H1 (cell line): ENCODE measurements at regions not wholly inside any gene's neighbourhood (a gene's known extent, or its start where the extent isn't known, plus 50 kb on each side); places are given as distances from the start of the nearest gene placed in this dataset.

Experiments
- CTCF ChIA-PET: fragments of 300-600 bp; sonication (Branson Sonifier 250); formaldehyde crosslinking; loops from one replicate; lab custom pipeline; 2021; ENCODE audit not compliant: partially characterized antibody; lab: Charles Lee
- POLR2A ChIA-PET: fragments of 300-600 bp; sonication (Branson Sonifier 250); formaldehyde crosslinking; loops from one replicate; lab custom pipeline; 2021; ENCODE audit warnings: inconsistent platforms; ENCODE audit not compliant: partially characterized antibody; lab: Charles Lee
- DNase-seq, 2 experiments: peaks; one replicate each; pipeline versions ENCODE4 v3.0.0 to v3.0.0-alpha.2; 2010 to 2022; ENCODE audit warnings: low spot score in 2 of 2, low read depth in 1 of 2, mixed read lengths in 1 of 2
- FAIRE-seq: peaks from 2 replicates; lab custom pipeline; 2011; peaks lifted over from hg19 to GRCh38; lab: Jason Lieb, UNC
- H2AFZ ChIP-seq: 2 replicates; pipeline ENCODE4 v1.8.1; 2012; ENCODE audit warnings: low read length, inconsistent platforms
- H2AK5ac ChIP-seq: 2 replicates; pipeline ENCODE4 v1.6.1; 2013; ENCODE audit warnings: low read depth, low read length
- H2BK120ac ChIP-seq: replicated peaks from 2 replicates; pipeline ENCODE3; 2013; ENCODE audit warnings: low read depth, low read length, inconsistent platforms
- H2BK12ac ChIP-seq: 2 replicates; pipeline ENCODE4 v1.6.1; 2013; ENCODE audit warnings: low read depth, low read length
- H2BK15ac ChIP-seq: 2 replicates; pipeline ENCODE4 v1.6.1; 2013; ENCODE audit warnings: low read length
- H2BK20ac ChIP-seq: 2 replicates; pipeline ENCODE4 v1.6.1; 2013; ENCODE audit warnings: low read length
- H2BK5ac ChIP-seq: 2 replicates; pipeline ENCODE4 v1.6.1; 2013; ENCODE audit warnings: low read depth, low read length
- H3K14ac ChIP-seq: 2 replicates; pipeline ENCODE4 v1.6.1; 2013; ENCODE audit warnings: inconsistent platforms; ENCODE audit not compliant: insufficient read length
- H3K18ac ChIP-seq: 2 replicates; pipeline ENCODE4 v1.6.1; 2013; ENCODE audit warnings: low read length; ENCODE audit errors: extremely low read depth
- H3K23ac ChIP-seq: 2 replicates; pipeline ENCODE4 v1.6.1; 2013; ENCODE audit warnings: inconsistent platforms; ENCODE audit not compliant: insufficient read length
- H3K23me2 ChIP-seq: 2 replicates; pipeline ENCODE4 v1.6.1; 2013; ENCODE audit warnings: low read depth, low read length
- H3K27ac ChIP-seq: 2 replicates; pipeline ENCODE4 v1.6.1; 2011; ENCODE audit warnings: low read depth, low read length, inconsistent platforms
- H3K27me3 ChIP-seq, 4 experiments: replicated peaks in 1 of 4; 1 replicate in 1 of 4; 2 replicates in 3 of 4; pipeline versions ENCODE4 v1.6.1 to v1.8.1; 2011 to 2013; ENCODE audit warnings: low read length in 3 of 4, mild to moderate bottlenecking in 3 of 4, inconsistent platforms in 2 of 4, mixed read lengths in 2 of 4, moderate library complexity in 1 of 4; ENCODE audit not compliant: control insufficient read depth in 3 of 4, insufficient read depth in 3 of 4; ENCODE audit errors: extremely low read depth in 1 of 4
- H3K36me3 ChIP-seq, 4 experiments: 2 replicates each; pipeline versions ENCODE4 v1.6.1 to v1.8.1; 2011 to 2013; ENCODE audit warnings: mild to moderate bottlenecking in 4 of 4, low read length in 3 of 4, moderate library complexity in 2 of 4, control low read depth in 1 of 4, inconsistent platforms in 1 of 4; ENCODE audit not compliant: insufficient read depth in 4 of 4, control insufficient read depth in 2 of 4
- H3K4ac ChIP-seq: replicated peaks from 2 replicates; pipeline ENCODE3; 2013; ENCODE audit warnings: low read length, low read depth, mixed read lengths, inconsistent platforms; ENCODE audit not compliant: insufficient read length
- H3K4me1 ChIP-seq, 4 experiments: replicated peaks in 1 of 4; 1 replicate in 1 of 4; 2 replicates in 3 of 4; pipeline versions ENCODE4 v1.6.1 to v1.8.1; 2011 to 2013; ENCODE audit warnings: low read length in 3 of 4, inconsistent platforms in 2 of 4, mixed read lengths in 1 of 4; ENCODE audit not compliant: insufficient read depth in 4 of 4, control insufficient read depth in 3 of 4
- H3K4me2 ChIP-seq, 2 experiments: 2 replicates each; pipeline versions ENCODE4 v1.6.1 to v1.8.1; 2011 to 2013; ENCODE audit warnings: low read depth in 2 of 2, low read length in 2 of 2, control low read depth in 1 of 2, inconsistent platforms in 1 of 2, mild to moderate bottlenecking in 1 of 2; ENCODE audit not compliant: insufficient read depth in 1 of 2
- H3K4me3 ChIP-seq, 4 experiments: fragments of 200-600, 300-600 bp in 1 of 4; sonication (generic), shearing (Covaris generic), sonication (Bioruptor Twin) in 1 of 4; 2 replicates each; pipeline versions ENCODE4 v1.5.1 to v1.8.1; 2011 to 2016; ENCODE audit warnings: low read length in 4 of 4, low read depth in 3 of 4, control low read depth in 2 of 4, inconsistent platforms in 2 of 4, mild to moderate bottlenecking in 2 of 4, mixed read lengths in 1 of 4, moderate library complexity in 1 of 4; ENCODE audit not compliant: insufficient read depth in 2 of 4; ENCODE audit errors: extremely low read depth in 1 of 4
- H3K56ac ChIP-seq: replicated peaks from 2 replicates; pipeline ENCODE3; 2013; ENCODE audit warnings: low read depth, mild to moderate bottlenecking, mixed read lengths, low read length, inconsistent platforms; ENCODE audit not compliant: insufficient read length
- H3K79me1 ChIP-seq: 2 replicates; pipeline ENCODE4 v1.6.1; 2013; ENCODE audit warnings: low read depth, low read length, control low read depth
- H3K79me2 ChIP-seq, 2 experiments: 2 replicates each; pipeline versions ENCODE4 v1.6.1 to v1.8.1; 2012 to 2013; ENCODE audit warnings: low read length in 2 of 2, mild to moderate bottlenecking in 2 of 2, inconsistent platforms in 1 of 2; ENCODE audit not compliant: insufficient read depth in 2 of 2, control insufficient read depth in 1 of 2
- H3K9ac ChIP-seq, 4 experiments: replicated peaks in 1 of 4; 1 replicate in 1 of 4; 2 replicates in 3 of 4; pipeline versions ENCODE4 v1.6.1 to v1.8.1; 2011 to 2013; ENCODE audit warnings: low read depth in 3 of 4, low read length in 3 of 4, control low read depth in 2 of 4, mild to moderate bottlenecking in 2 of 4, moderate library complexity in 2 of 4, inconsistent platforms in 1 of 4; ENCODE audit errors: extremely low read depth in 1 of 4
- H3K9me3 ChIP-seq, 2 experiments: 2 replicates each; pipeline versions ENCODE4 v1.6.1 to v1.8.1; 2012 to 2013; ENCODE audit warnings: mild to moderate bottlenecking in 2 of 2, moderate library complexity in 2 of 2, control low read depth in 1 of 2, inconsistent platforms in 1 of 2, low read depth in 1 of 2, low read length in 1 of 2, mixed read lengths in 1 of 2; ENCODE audit not compliant: insufficient read depth in 2 of 2
- H4K20me1 ChIP-seq, 2 experiments: replicated peaks in 1 of 2; 2 replicates each; pipeline versions ENCODE3 to v1.8.1; 2011 to 2013; ENCODE audit warnings: inconsistent platforms in 2 of 2, low read length in 2 of 2, mild to moderate bottlenecking in 1 of 2; ENCODE audit not compliant: insufficient read depth in 2 of 2, control insufficient read depth in 1 of 2
- H4K5ac ChIP-seq: 2 replicates; pipeline ENCODE4 v1.6.1; 2013; ENCODE audit warnings: low read length, low read depth, mixed read lengths, inconsistent platforms; ENCODE audit not compliant: insufficient read length
- H4K8ac ChIP-seq: 2 replicates; pipeline ENCODE4 v1.8.0; 2013; ENCODE audit warnings: mild to moderate bottlenecking, moderate library complexity, low read length, inconsistent platforms; ENCODE audit not compliant: insufficient read depth; ENCODE audit errors: extremely low read depth
- H4K91ac ChIP-seq: replicated peaks from 2 replicates; pipeline ENCODE3; 2013; ENCODE audit warnings: low read length, mixed read lengths, inconsistent platforms; ENCODE audit not compliant: insufficient read length
- POLR2AphosphoS5 ChIP-seq: IDR thresholded peaks from 2 replicates; pipeline ENCODE4 v1.6.1; 2011; ENCODE audit warnings: low read depth, low read length
- WGBS, 2 experiments: shearing (Covaris generic) in 1 of 2; methylation state at CpG; one replicate each; pipeline versions ENCODE4 v1.1.6 to v1.1.7; 2013 to 2015; ENCODE audit warnings: low lambda C conversion rate in 2 of 2, mixed read lengths in 2 of 2, inconsistent platforms in 1 of 2, low coverage in 1 of 2, missing lambda C conversion rate in 1 of 2; ENCODE audit not compliant: insufficient replicate concordance in 2 of 2, insufficient coverage in 1 of 2, insufficient read length in 1 of 2; ENCODE audit errors: extremely low coverage in 1 of 2, missing lambda C conversion rate in 1 of 2; 5-methylcytosine and 5-hydroxymethylcytosine counted together

DNA sequence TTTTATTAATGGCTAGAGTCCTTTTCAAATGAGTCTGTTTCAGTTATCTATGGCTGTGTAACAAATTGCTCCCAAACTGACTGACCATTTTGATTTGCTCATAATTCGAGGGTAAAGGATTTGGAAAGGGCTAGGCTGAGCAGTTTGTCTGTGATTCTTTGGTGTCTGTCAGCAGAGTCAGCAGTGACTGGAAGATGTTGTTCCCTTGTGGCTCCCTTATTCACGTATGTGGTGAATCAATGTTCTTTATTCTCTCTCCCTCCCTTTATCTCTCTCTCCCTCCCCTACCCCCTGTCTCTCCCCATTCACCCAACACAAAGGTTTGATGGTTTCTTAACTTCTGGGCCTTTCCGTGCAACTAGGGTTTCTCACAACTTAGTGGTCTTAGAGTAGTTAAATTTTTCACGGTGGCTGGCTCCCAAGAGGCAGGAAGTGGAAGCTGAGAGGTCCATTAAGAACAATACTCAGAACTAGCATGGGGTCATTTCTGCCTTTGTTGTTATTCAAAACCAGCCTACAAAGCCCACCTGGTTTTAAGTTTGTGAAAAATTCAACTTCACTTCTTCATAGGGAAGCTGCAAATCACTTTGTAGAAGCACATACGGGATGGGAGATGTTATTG lies 772.5 kb upstream of the SLITRK1 start:
- peaks cover 0 to 3% (median 2%) of the 10 kb centered on the region in 4 experiments; a peak in 3 of 7 replicates for H3K4me1 ChIP-seq
- H2BK12ac ChIP-seq, result no peak overlapping the region
- H3K27ac ChIP-seq, result peak overlapping the region; percentile 62; the same call in 1 of the 2 replicates
- no peaks in the 10 kb centered on the region for H3K23me2 ChIP-seq
- H3K14ac ChIP-seq, result no peak overlapping the region
- no peak overlapping the region; a peak in 1 of 7 replicates for H3K9ac ChIP-seq
- no peak overlapping the region for H4K5ac ChIP-seq
- H3K4ac ChIP-seq, result no peak overlapping the region
- H3K9me3 ChIP-seq, result peaks cover 4% of the 10 kb centered on the region in 2 experiments; a peak in 2 of 4 replicates
- H3K18ac ChIP-seq, result peak overlapping the region; percentile 33; the same call in 1 of the 2 replicates
- no peak overlapping the region for H2AFZ ChIP-seq
- H4K8ac ChIP-seq, result no peak overlapping the region
- peak overlapping the region; percentile 95; the same call in 1 of the 2 replicates for H2BK20ac ChIP-seq
- H2AK5ac ChIP-seq, result no peak overlapping the region
- H3K79me1 ChIP-seq, result no peaks in the 10 kb centered on the region
- POLR2A ChIA-PET, result no interaction called here
- H2BK15ac ChIP-seq, result no peak overlapping the region
- CTCF ChIA-PET, result interaction anchor here (0.6 kb wide), 1 partner anchor 80 kb away, joined by 3 read pairs; no protein-coding TSS in a partner anchor
- H2BK5ac ChIP-seq, result 0 out of 2 replicates have a peak overlapping the region, but pooled peaks have one; percentile 80
- 19% methylated on average over 5 of the region's 5 CpGs; no CpG with 5 or more reads in 1 of the 2 experiments for WGBS, 2 experiments
- H3K36me3 ChIP-seq, result peaks cover 0 to 3% (median 0%) of the 10 kb centered on the region in 4 experiments; a peak in 2 of 8 replicates
- H3K23ac ChIP-seq, result no peak overlapping the region
- H2BK120ac ChIP-seq, result no peak overlapping the region
- H3K56ac ChIP-seq, result no peak overlapping the region
- peak overlapping the region in 1 of 4 experiments; percentile 13; a peak in 1 of 8 replicates for H3K4me3 ChIP-seq
- peak; percentile 63 to 84 for DNase-seq
- FAIRE-seq, result peak; percentile 93
- H3K27me3 ChIP-seq, result no peaks in the 10 kb centered on the region
- H3K4me2 ChIP-seq, result no peak overlapping the region
- no peaks in the 10 kb centered on the region for H3K79me2 ChIP-seq
- H4K91ac ChIP-seq, result peak overlapping the region; percentile 70
- no peaks in the 10 kb centered on the region for H4K20me1 ChIP-seq
- TF ChIP-seq POLR2AphosphoS5, result peak; percentile 41; the same call in 1 of the 2 replicates
